ENCODE measurements at regions not wholly inside any gene's neighbourhood (a gene's known extent, or its start where the extent isn't known, plus 50 kb on each side); places are given as distances from the start of the nearest gene placed in this dataset.
"Not testable (repeated sequence)": the region's sequence is repeated elsewhere in the genome, so short reads cannot be mapped to it uniquely, and the experiment has no call there.

GRCh38 chrY:19644889-19645638 is 99.5 kb downstream of the KDM5D start:
- no peak for DNase-seq

GRCh38 chrY:19637651-19638347 is 106.7 kb downstream of the KDM5D start:
- no peak for DNase-seq

GRCh38 chrY:19628926-19629325 is 115.6 kb downstream of the KDM5D start:
- DNase-seq, result no peak

- DNase-seq, result no peak
Observed at GRCh38 chrY:19622392-19622791, 122.1 kb downstream of the KDM5D start.

- no peak for DNase-seq
Observed at GRCh38 chrY:19621756-19622155, 122.8 kb downstream of the KDM5D start.

GRCh38 chrY:19601113-19601512 is 143.4 kb downstream of the KDM5D start:
- DNase-seq, result no peak

GRCh38 chrY:19600711-19601110 is 143.8 kb downstream of the KDM5D start:
- no peak for DNase-seq

- DNase-seq, result no peak
Observed at GRCh38 chrY:19590235-19590634, 154.3 kb downstream of the KDM5D start.

- no peak for DNase-seq
Observed at GRCh38 chrY:19589664-19590063, 154.9 kb downstream of the KDM5D start.

GRCh38 chrY:19587311-19587710 is 157.2 kb downstream of the KDM5D start:
- no peak for DNase-seq

- DNase-seq, result not testable (repeated sequence)
Observed at GRCh38 chrY:19580990-19581389, 163.5 kb downstream of the KDM5D start.

- no peak for DNase-seq
Observed at GRCh38 chrY:19578281-19578874, 166.1 kb downstream of the KDM5D start.

- no peak for DNase-seq
Observed at GRCh38 chrY:19577250-19577649, 167.3 kb downstream of the KDM5D start.

GRCh38 chrY:19574939-19575338 is 169.6 kb downstream of the KDM5D start:
- DNase-seq, result no peak

- DNase-seq, result no peak
Observed at GRCh38 chrY:19573646-19574045, 170.9 kb downstream of the KDM5D start.

- no peak for DNase-seq
Observed at GRCh38 chrY:19570999-19571398, 173.5 kb downstream of the KDM5D start.

GRCh38 chrY:19567943-19568342 is 176.6 kb downstream of the KDM5D start:
- DNase-seq, result no peak

- peak; percentile 69 to 83 for DNase-seq
Observed at GRCh38 chrY:19567051-19567921, 177.2 kb downstream of the KDM5D start.

- DNase-seq, result no peak
Observed at GRCh38 chrY:19559161-19559560, 185.4 kb downstream of the KDM5D start.

- DNase-seq, result no peak
Observed at GRCh38 chrY:19549671-19550466, 194.7 kb downstream of the KDM5D start.

GRCh38 chrY:19541475-19542306 is 202.8 kb downstream of the KDM5D start:
- DNase-seq, result no peak

Measured in stimulated activated CD4-positive, alpha-beta T cell treated with anti-CD3 and anti-CD28 coated beads, Interleukin-4, amount 100 ng/mL, for 4 hours (primary cell).